GM12878 (cell line): ENCODE measurements at regions not wholly inside any gene's neighbourhood (a gene's known extent, or its start where the extent isn't known, plus 50 kb on each side); places are given as distances from the start of the nearest gene placed in this dataset.

Experiments used
- ATAC-seq: fragments of 200-7000 bp; cut with Tn5 transposase; 3 replicates; pipeline ENCODE4 v1.9.1; 2020; ENCODE audit warnings: mild to moderate bottlenecking, moderate library complexity
- BruUV-seq: library from RNA; stranded (reverse); fragments of 400-500 nt; replicated peaks from 2 replicates; lab custom pipeline; 2021; lab: Mats Ljungman, UMichigan
- CTCF ChIA-PET: fragments of 300-600 bp; sonication (Branson Sonifier 250); formaldehyde crosslinking; extraction: SDS; loops from one replicate; lab custom pipeline; 2021; ENCODE audit warnings: inconsistent platforms; lab: Yijun Ruan, JAX
- POLR2A ChIA-PET: fragments of 350-600 bp; formaldehyde crosslinking; extraction: SDS; loops from one replicate; lab custom pipeline; 2021; ENCODE audit warnings: inconsistent platforms; lab: Charles Lee
- RAD21 ChIA-PET: fragments of 300-600 bp; sonication (Branson Sonifier 250); formaldehyde crosslinking; loops from one replicate; lab custom pipeline; 2023; ENCODE audit warnings: antibody characterized with exemption; ENCODE audit not compliant: unreplicated experiment; lab: Charles Lee
- SMC1A ChIA-PET: fragments of 300-600 bp; sonication (Branson Sonifier 250); formaldehyde crosslinking; loops from one replicate; lab custom pipeline; 2023; ENCODE audit not compliant: unreplicated experiment, uncharacterized antibody; lab: Charles Lee
- DNase-seq: peaks from one replicate; pipeline ENCODE4 v3.0.0-alpha.2; 2011; ENCODE audit warnings: low read depth, low spot score
- FAIRE-seq: peaks from 3 replicates; lab custom pipeline; 2011; peaks lifted over from hg19 to GRCh38; lab: Jason Lieb, UNC
- H2AFZ ChIP-seq: 2 replicates; pipeline ENCODE4 v1.6.0; 2011; ENCODE audit warnings: low read depth, low read length, control low read depth; ENCODE audit not compliant: control insufficient read depth
- H3K27ac ChIP-seq: 2 replicates; pipeline ENCODE4 v1.5.1; 2011; ENCODE audit warnings: control low read depth; ENCODE audit not compliant: control insufficient read depth, insufficient read depth
- H3K27me3 ChIP-seq, 2 experiments: replicated peaks in 1 of 2; 2 replicates each; pipeline versions ENCODE4 v1.6.0 to v1.6.1; 2011; ENCODE audit warnings: low read length in 1 of 2; ENCODE audit not compliant: control insufficient read depth in 2 of 2, insufficient read depth in 2 of 2
- H3K36me3 ChIP-seq, 2 experiments: 2 replicates each; pipeline ENCODE4 v1.5.1; 2011; ENCODE audit warnings: low read length in 1 of 2; ENCODE audit not compliant: control insufficient read depth in 2 of 2, insufficient read depth in 2 of 2
- H3K4me1 ChIP-seq: 2 replicates; pipeline ENCODE4 v1.6.1; 2011; ENCODE audit warnings: mild to moderate bottlenecking, low read length, moderate library complexity, mixed read lengths; ENCODE audit not compliant: control insufficient read depth, insufficient read depth
- H3K4me2 ChIP-seq: 2 replicates; pipeline ENCODE4 v1.6.0; 2011; ENCODE audit warnings: control low read depth; ENCODE audit not compliant: control insufficient read depth, insufficient read depth
- H3K4me3 ChIP-seq: fragments of 200-600 bp; sonication (generic); 2 replicates; pipeline ENCODE4 v1.5.1; 2016
- H3K79me2 ChIP-seq: 2 replicates; pipeline ENCODE4 v1.6.0; 2011; ENCODE audit warnings: low read length; ENCODE audit not compliant: control insufficient read depth, insufficient read depth
- H3K9ac ChIP-seq: 2 replicates; pipeline ENCODE4 v1.8.0; 2011; ENCODE audit warnings: low read length, control low read depth, mixed read lengths; ENCODE audit not compliant: control insufficient read depth, insufficient read depth
- H3K9me3 ChIP-seq: replicated peaks from 3 replicates; pipeline ENCODE4 v1.5.1; 2011; ENCODE audit warnings: mild to moderate bottlenecking, low read length; ENCODE audit not compliant: control insufficient read depth, insufficient read depth
- H4K20me1 ChIP-seq: 2 replicates; pipeline ENCODE4 v1.6.0; 2011; ENCODE audit not compliant: control insufficient read depth, insufficient read depth
- CHD4 ChIP-seq: fragments of 200-600 bp; sonication (generic); IDR thresholded peaks from 2 replicates; pipeline ENCODE4 v1.6.1; 2016; ENCODE audit warnings: mild to moderate bottlenecking
- CREB1 ChIP-seq: IDR thresholded peaks from 2 replicates; pipeline ENCODE4 v1.6.1; 2012; ENCODE audit warnings: low read depth, mild to moderate bottlenecking, inconsistent platforms
- ETV6 ChIP-seq, 2 experiments: fragments of 450-650 bp in 1 of 2; IDR thresholded peaks in 1 of 2; conservative IDR thresholded peaks in 1 of 2; 2 replicates each; pipeline ENCODE4 v1.6.1; 2014; ENCODE audit warnings: antibody characterized with exemption in 1 of 2, borderline replicate concordance in 1 of 2, low read depth in 1 of 2, mild to moderate bottlenecking in 1 of 2, moderate library complexity in 1 of 2
- FOXK2 ChIP-seq: fragments of 450-650 bp; IDR thresholded peaks from 2 replicates; pipeline ENCODE4 v1.6.1; 2017; ENCODE audit warnings: mild to moderate bottlenecking, moderate library complexity
- KDM1A ChIP-seq: fragments of 200-600 bp; sonication (generic); IDR thresholded peaks from 2 replicates; pipeline ENCODE4 v1.6.1; 2016; ENCODE audit warnings: borderline replicate concordance
- MTA3 ChIP-seq: IDR thresholded peaks from 2 replicates; pipeline ENCODE4 v1.6.1; 2012; ENCODE audit warnings: low read length, inconsistent platforms, borderline replicate concordance
- POU2F2 ChIP-seq: IDR thresholded peaks from 3 replicates; pipeline ENCODE4 v1.6.1; 2011; ENCODE audit warnings: low read depth, mild to moderate bottlenecking, low read length, borderline replicate concordance
- WGBS: methylation state at CpG from one replicate; pipeline ENCODE4 v1.1.6; 2016; ENCODE audit warnings: low lambda C conversion rate; ENCODE audit not compliant: insufficient replicate concordance, insufficient coverage; ENCODE audit errors: missing lambda C conversion rate; 5-methylcytosine and 5-hydroxymethylcytosine counted together
- in situ Hi-C: fragments of 300-500 bp; cut with MboI; formaldehyde crosslinking; loops from 9 replicates; pipeline ENCODE4 v1.14.3; 2018; ENCODE audit warnings: mixed read lengths
- intact Hi-C: fragments of 100-400 bp; cut with micrococcal nuclease; formaldehyde crosslinking; loops from one replicate; pipeline ENCODE4 v1.14.2; 2022; ENCODE audit not compliant: unreplicated experiment
- TF ChIP-seq, protein P1 (sequence below): fragments of 450-650 bp; formaldehyde crosslinking; IDR thresholded peaks from 2 replicates; pipeline ENCODE4 v1.4.0; 2022; ENCODE audit warnings: mild to moderate bottlenecking, moderate library complexity
- TF ChIP-seq, protein P2 (sequence below): IDR thresholded peaks from 2 replicates; pipeline ENCODE4 v1.6.1; 2011; ENCODE audit warnings: borderline replicate concordance, low read depth, mild to moderate bottlenecking, moderate library complexity, mixed read lengths, low read length; ENCODE audit not compliant: insufficient read depth; ENCODE audit errors: extremely low read length
- TF ChIP-seq, protein P3 (sequence below): fragments of 450-650 bp; IDR thresholded peaks from 2 replicates; pipeline ENCODE4 v1.6.1; 2017; ENCODE audit warnings: mild to moderate bottlenecking, moderate library complexity
- TF ChIP-seq, protein P4 (sequence below): IDR thresholded peaks from 2 replicates; pipeline ENCODE4 v1.6.1; 2012; ENCODE audit warnings: low read depth, low read length, improper control_type of control experiment

DNA sequence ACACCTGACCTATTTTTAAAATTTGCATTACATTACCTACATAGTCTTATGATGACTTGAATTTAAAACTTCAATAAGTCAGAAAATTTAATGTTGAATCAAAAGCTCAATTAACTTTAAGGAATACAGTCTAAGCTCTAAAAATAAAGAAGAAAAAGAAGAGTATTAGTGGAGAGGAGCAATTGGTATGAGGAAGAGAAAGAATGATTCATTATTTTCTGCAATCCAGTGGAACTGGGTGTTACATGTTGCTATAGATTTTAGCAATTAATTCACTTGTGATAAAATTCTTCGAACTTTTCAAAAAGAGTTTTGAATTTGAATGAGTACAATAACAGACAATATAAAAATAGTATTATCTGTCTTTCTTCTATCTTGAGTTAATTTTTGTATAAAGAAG is 158.9 kb upstream of the POT1 start:
- POLR2A ChIA-PET: no interaction called here
- H3K27ac ChIP-seq: no peak overlapping the region
- TF ChIP-seq, protein P1, sequence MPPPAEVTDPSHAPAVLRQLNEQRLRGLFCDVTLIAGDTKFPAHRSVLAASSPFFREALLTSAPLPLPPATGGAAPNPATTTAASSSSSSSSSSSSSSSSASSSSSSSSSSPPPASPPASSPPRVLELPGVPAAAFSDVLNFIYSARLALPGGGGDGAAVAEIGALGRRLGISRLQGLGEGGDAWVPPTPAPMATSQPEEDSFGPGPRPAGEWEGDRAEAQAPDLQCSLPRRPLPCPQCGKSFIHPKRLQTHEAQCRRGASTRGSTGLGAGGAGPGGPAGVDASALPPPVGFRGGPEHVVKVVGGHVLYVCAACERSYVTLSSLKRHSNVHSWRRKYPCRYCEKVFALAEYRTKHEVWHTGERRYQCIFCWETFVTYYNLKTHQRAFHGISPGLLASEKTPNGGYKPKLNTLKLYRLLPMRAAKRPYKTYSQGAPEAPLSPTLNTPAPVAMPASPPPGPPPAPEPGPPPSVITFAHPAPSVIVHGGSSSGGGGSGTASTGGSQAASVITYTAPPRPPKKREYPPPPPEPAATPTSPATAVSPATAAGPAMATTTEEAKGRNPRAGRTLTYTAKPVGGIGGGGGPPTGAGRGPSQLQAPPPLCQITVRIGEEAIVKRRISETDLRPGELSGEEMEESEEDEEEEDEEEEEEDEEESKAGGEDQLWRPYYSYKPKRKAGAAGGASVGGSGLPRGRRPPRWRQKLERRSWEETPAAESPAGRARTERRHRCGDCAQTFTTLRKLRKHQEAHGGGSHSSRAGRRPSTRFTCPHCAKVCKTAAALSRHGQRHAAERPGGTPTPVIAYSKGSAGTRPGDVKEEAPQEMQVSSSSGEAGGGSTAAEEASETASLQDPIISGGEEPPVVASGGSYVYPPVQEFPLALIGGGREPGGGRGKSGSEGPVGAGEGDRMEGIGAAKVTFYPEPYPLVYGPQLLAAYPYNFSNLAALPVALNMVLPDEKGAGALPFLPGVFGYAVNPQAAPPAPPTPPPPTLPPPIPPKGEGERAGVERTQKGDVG (CRISPR knock-in tag): no peak
- TF ChIP-seq, protein P2, sequence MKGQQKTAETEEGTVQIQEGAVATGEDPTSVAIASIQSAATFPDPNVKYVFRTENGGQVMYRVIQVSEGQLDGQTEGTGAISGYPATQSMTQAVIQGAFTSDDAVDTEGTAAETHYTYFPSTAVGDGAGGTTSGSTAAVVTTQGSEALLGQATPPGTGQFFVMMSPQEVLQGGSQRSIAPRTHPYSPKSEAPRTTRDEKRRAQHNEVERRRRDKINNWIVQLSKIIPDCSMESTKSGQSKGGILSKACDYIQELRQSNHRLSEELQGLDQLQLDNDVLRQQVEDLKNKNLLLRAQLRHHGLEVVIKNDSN: no peak
- TF ChIP-seq, protein P3, sequence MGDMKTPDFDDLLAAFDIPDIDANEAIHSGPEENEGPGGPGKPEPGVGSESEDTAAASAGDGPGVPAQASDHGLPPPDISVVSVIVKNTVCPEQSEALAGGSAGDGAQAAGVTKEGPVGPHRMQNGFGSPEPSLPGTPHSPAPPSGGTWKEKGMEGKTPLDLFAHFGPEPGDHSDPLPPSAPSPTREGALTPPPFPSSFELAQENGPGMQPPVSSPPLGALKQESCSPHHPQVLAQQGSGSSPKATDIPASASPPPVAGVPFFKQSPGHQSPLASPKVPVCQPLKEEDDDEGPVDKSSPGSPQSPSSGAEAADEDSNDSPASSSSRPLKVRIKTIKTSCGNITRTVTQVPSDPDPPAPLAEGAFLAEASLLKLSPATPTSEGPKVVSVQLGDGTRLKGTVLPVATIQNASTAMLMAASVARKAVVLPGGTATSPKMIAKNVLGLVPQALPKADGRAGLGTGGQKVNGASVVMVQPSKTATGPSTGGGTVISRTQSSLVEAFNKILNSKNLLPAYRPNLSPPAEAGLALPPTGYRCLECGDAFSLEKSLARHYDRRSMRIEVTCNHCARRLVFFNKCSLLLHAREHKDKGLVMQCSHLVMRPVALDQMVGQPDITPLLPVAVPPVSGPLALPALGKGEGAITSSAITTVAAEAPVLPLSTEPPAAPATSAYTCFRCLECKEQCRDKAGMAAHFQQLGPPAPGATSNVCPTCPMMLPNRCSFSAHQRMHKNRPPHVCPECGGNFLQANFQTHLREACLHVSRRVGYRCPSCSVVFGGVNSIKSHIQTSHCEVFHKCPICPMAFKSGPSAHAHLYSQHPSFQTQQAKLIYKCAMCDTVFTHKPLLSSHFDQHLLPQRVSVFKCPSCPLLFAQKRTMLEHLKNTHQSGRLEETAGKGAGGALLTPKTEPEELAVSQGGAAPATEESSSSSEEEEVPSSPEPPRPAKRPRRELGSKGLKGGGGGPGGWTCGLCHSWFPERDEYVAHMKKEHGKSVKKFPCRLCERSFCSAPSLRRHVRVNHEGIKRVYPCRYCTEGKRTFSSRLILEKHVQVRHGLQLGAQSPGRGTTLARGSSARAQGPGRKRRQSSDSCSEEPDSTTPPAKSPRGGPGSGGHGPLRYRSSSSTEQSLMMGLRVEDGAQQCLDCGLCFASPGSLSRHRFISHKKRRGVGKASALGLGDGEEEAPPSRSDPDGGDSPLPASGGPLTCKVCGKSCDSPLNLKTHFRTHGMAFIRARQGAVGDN: no peak
- no peak for TF ChIP-seq ETV6 (conservative IDR thresholded peaks at IDR 0.05 in 1 of 2, IDR thresholded peaks at IDR 0.05 in 1 of 2; ENCODE audit: borderline replicate concordance in 1 of 2, low read depth in 1 of 2)
- no peak for TF ChIP-seq CHD4
- TF ChIP-seq, protein P4, sequence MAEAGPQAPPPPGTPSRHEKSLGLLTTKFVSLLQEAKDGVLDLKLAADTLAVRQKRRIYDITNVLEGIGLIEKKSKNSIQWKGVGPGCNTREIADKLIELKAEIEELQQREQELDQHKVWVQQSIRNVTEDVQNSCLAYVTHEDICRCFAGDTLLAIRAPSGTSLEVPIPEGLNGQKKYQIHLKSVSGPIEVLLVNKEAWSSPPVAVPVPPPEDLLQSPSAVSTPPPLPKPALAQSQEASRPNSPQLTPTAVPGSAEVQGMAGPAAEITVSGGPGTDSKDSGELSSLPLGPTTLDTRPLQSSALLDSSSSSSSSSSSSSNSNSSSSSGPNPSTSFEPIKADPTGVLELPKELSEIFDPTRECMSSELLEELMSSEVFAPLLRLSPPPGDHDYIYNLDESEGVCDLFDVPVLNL: no peak
- TF ChIP-seq KDM1A: no peak
- TF ChIP-seq MTA3: no peak
- TF ChIP-seq FOXK2: no peak
- TF ChIP-seq CREB1: no peak
- no peak for TF ChIP-seq POU2F2

More for the DNA sequence above, 158.9 kb upstream of the POT1 start:
- ChIA-PET RAD21 (no interaction called here), SMC1A (no interaction called here), CTCF (interaction anchor here (1.6 kb wide), 1 partner anchor 28 kb away, joined by 4 read pairs; no protein-coding TSS in a partner anchor)
- Histone ChIP-seq H3K27me3 (no peaks in the 10 kb centered on the region), H3K4me1 (no peaks in the 10 kb centered on the region), H3K79me2 (no peaks in the 10 kb centered on the region), H3K36me3 (no peaks in the 10 kb centered on the region), H4K20me1 (no peaks in the 10 kb centered on the region), H3K4me3 (no peak overlapping the region), H3K9me3 (no peaks in the 10 kb centered on the region), H3K9ac (no peak overlapping the region), H2AFZ (no peak overlapping the region), H3K4me2 (no peak overlapping the region)
- BruUV-seq: no TSS peak
- DNase-seq: no peak
- 0% methylated on average over 1 of the region's 1 CpG for WGBS
- in situ Hi-C loops: no loop called here
- intact Hi-C loops: no loop called here
- no peak for FAIRE-seq
- ATAC-seq: no peak
